M059J (cell line): ENCODE measurements at regions not wholly inside any gene's neighbourhood (a gene's known extent, or its start where the extent isn't known, plus 50 kb on each side); places are given as distances from the start of the nearest gene placed in this dataset.

ENCODE experiments used
- DNase-seq: peaks from one replicate; pipeline ENCODE4 v3.0.0-alpha.2; 2012; ENCODE audit warnings: low read depth

GRCh38 chr18:2485983-2486382 is 85.3 kb downstream of the METTL4 start:
- DNase-seq, result peak; percentile 45

GRCh38 chr18:2486426-2486825 is 84.9 kb downstream of the METTL4 start:
- peak; percentile 74 for DNase-seq
